Mammary epithelial cell (primary cell): ENCODE measurements at regions not wholly inside any gene's neighbourhood (a gene's known extent, or its start where the extent isn't known, plus 50 kb on each side); places are given as distances from the start of the nearest gene placed in this dataset.

Source experiments
- CTCF ChIP-seq, 2 donors: IDR thresholded peaks in 1 of 2; conservative IDR thresholded peaks in 1 of 2; 2 replicates each; pipeline ENCODE4 v1.5.1; 2011 to 2012; ENCODE audit warnings: inconsistent platforms in 2 of 2, low read length in 2 of 2, mild to moderate bottlenecking in 2 of 2, control low read depth in 1 of 2, low read depth in 1 of 2; ENCODE audit not compliant: insufficient read depth in 1 of 2; ENCODE audit errors: extremely low read depth in 1 of 2
- EZH2 ChIP-seq: IDR thresholded peaks from 2 replicates; pipeline ENCODE4 v1.6.1; 2012; ENCODE audit warnings: low read length, inconsistent platforms, borderline replicate concordance

- TF ChIP-seq CTCF (conservative IDR thresholded peaks at IDR 0.05 in 1 of 2, IDR thresholded peaks at IDR 0.05 in 1 of 2; ENCODE audit: extremely low read depth in 1 of 2, insufficient read depth in 1 of 2, low read depth in 1 of 2, low read length in 2 of 2) (no peak), EZH2 (no peak)
Measured at GRCh38 chr13:111629457-111629856, 309.0 kb downstream of the TEX29 start.
